Astrocyte (in vitro differentiated cells and primary cell): ENCODE measurements at regions not wholly inside any gene's neighbourhood (a gene's known extent, or its start where the extent isn't known, plus 50 kb on each side); places are given as distances from the start of the nearest gene placed in this dataset.

Experiments
- DNase-seq: peaks from one replicate; pipeline ENCODE4 v3.0.0-alpha.2; 2010; ENCODE audit warnings: low read depth
- FAIRE-seq: peaks from 2 replicates; lab custom pipeline; 2011; peaks lifted over from hg19 to GRCh38; lab: Jason Lieb, UNC
- H2AFZ ChIP-seq: 2 replicates; pipeline ENCODE4 v1.6.0; 2012; ENCODE audit warnings: low read depth, low read length, inconsistent platforms
- H3K27ac ChIP-seq: 2 replicates; pipeline ENCODE4 v1.5.1; 2011; ENCODE audit warnings: low read depth, low read length, inconsistent platforms
- H3K27me3 ChIP-seq: 2 replicates; pipeline ENCODE4 v1.6.0; 2011; ENCODE audit warnings: low read length, inconsistent platforms; ENCODE audit not compliant: insufficient read depth
- H3K36me3 ChIP-seq: 2 replicates; pipeline ENCODE4 v1.5.1; 2011; ENCODE audit warnings: low read length, inconsistent platforms; ENCODE audit not compliant: insufficient read depth
- H3K4me1 ChIP-seq: 2 replicates; pipeline ENCODE4 v1.5.1; 2011; ENCODE audit warnings: low read length, inconsistent platforms; ENCODE audit not compliant: insufficient read depth
- H3K4me2 ChIP-seq: 2 replicates; pipeline ENCODE4 v1.6.0; 2012; ENCODE audit warnings: low read length, inconsistent platforms
- H3K4me3 ChIP-seq: 2 replicates; pipeline ENCODE4 v1.5.1; 2011; ENCODE audit warnings: low read depth, mild to moderate bottlenecking, low read length, inconsistent platforms; ENCODE audit not compliant: insufficient read depth
- H3K79me2 ChIP-seq: 2 replicates; pipeline ENCODE4 v1.6.0; 2012; ENCODE audit warnings: mild to moderate bottlenecking, low read length, inconsistent platforms; ENCODE audit not compliant: insufficient read depth
- H3K9ac ChIP-seq: 2 replicates; pipeline ENCODE4 v1.6.0; 2012; ENCODE audit warnings: mild to moderate bottlenecking, low read length, inconsistent platforms
- H3K9me3 ChIP-seq: 2 replicates; pipeline ENCODE4 v1.5.1; 2012; ENCODE audit warnings: low read depth, mild to moderate bottlenecking, low read length, inconsistent platforms; ENCODE audit not compliant: insufficient read depth
- H4K20me1 ChIP-seq: 2 replicates; pipeline ENCODE4 v1.6.0; 2012; ENCODE audit warnings: low read length, inconsistent platforms; ENCODE audit not compliant: insufficient read depth
- H3K27ac Mint-ChIP-seq: one replicate; pipeline ENCODE4 v1.8.0; 2021; ENCODE audit warnings: mild to moderate bottlenecking, mixed read lengths; ENCODE audit not compliant: unreplicated experiment
- H3K27me3 Mint-ChIP-seq: one replicate; pipeline ENCODE4 v1.8.0; 2021; ENCODE audit warnings: low read depth, mixed read lengths; ENCODE audit not compliant: unreplicated experiment
- H3K36me3 Mint-ChIP-seq: one replicate; pipeline ENCODE4 v1.8.0; 2021; ENCODE audit warnings: low read depth, mixed read lengths; ENCODE audit not compliant: unreplicated experiment
- H3K4me1 Mint-ChIP-seq: one replicate; pipeline ENCODE4 v1.8.0; 2021; ENCODE audit warnings: low read depth, mixed read lengths; ENCODE audit not compliant: unreplicated experiment
- H3K4me3 Mint-ChIP-seq: one replicate; pipeline ENCODE4 v1.8.0; 2021; ENCODE audit warnings: mild to moderate bottlenecking, moderate library complexity, mixed read lengths; ENCODE audit not compliant: unreplicated experiment
- H3K9me3 Mint-ChIP-seq: one replicate; pipeline ENCODE4 v1.8.0; 2021; ENCODE audit warnings: mild to moderate bottlenecking, mixed read lengths; ENCODE audit not compliant: unreplicated experiment
- CTCF ChIP-seq: IDR thresholded peaks from 2 replicates; pipeline ENCODE4 v1.5.1; 2011; ENCODE audit warnings: low read depth, mild to moderate bottlenecking, inconsistent platforms, low read length, moderate library complexity; ENCODE audit not compliant: insufficient read depth
- EZH2 ChIP-seq: IDR thresholded peaks from 2 replicates; pipeline ENCODE4 v1.6.1; 2012; ENCODE audit warnings: mild to moderate bottlenecking, low read length, inconsistent platforms; ENCODE audit not compliant: insufficient read depth

- Histone ChIP-seq H3K9me3 (no peaks in the 10 kb centered on the region), H3K36me3 (no peaks in the 10 kb centered on the region), H3K4me2 (no peak overlapping the region), H4K20me1 (no peaks in the 10 kb centered on the region), H3K27me3 (no peaks in the 10 kb centered on the region), H3K4me1 (no peaks in the 10 kb centered on the region), H3K79me2 (no peaks in the 10 kb centered on the region), H3K27ac (no peak overlapping the region), H3K4me3 (no peak overlapping the region), H3K9ac (no peak overlapping the region), H2AFZ (no peak overlapping the region)
- H3K27me3 Mint-ChIP-seq: no peaks in the 10 kb centered on the region
- H3K4me1 Mint-ChIP-seq: peaks cover 7% of the 10 kb centered on the region
- H3K9me3 Mint-ChIP-seq: peaks cover 6% of the 10 kb centered on the region
- H3K27ac Mint-ChIP-seq: no peak overlapping the region
- no peaks in the 10 kb centered on the region for H3K36me3 Mint-ChIP-seq
- FAIRE-seq (no peak), DNase-seq (no peak)
- TF ChIP-seq CTCF: no peak
- no peak for TF ChIP-seq EZH2
- H3K4me3 Mint-ChIP-seq: no peak overlapping the region
These were observed 1717.2 kb upstream of the C9orf72 start for GRCh38 chr9:29290516-29290915.

DNA sequence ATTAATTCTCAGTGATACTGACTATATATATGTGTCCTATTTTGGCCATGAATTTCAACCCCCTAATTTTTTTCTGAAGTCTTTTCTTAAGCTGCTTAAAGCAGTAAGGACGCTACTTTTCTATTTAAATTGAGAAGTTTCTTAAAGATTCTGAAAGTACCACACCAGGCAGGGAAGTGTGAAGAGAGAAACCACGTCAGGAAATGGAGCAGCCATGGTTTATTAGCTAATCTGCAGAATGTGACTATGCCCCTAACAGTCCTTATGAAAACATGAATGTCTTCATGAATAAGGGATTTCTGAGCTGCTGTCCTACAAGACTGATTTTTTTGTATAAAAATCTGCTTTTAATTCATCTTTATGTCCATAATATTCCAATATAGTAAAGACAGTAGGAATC is 1724.3 kb upstream of the C9orf72 start:
- Histone ChIP-seq H2AFZ (no peak overlapping the region), H3K9me3 (no peaks in the 10 kb centered on the region), H3K4me2 (no peak overlapping the region), H3K79me2 (no peaks in the 10 kb centered on the region), H3K9ac (no peak overlapping the region), H3K4me1 (no peaks in the 10 kb centered on the region), H3K36me3 (no peaks in the 10 kb centered on the region), H4K20me1 (no peaks in the 10 kb centered on the region), H3K27me3 (no peaks in the 10 kb centered on the region), H3K4me3 (no peak overlapping the region), H3K27ac (no peak overlapping the region)
- DNase-seq (no peak), FAIRE-seq (no peak)
- Mint-ChIP-seq H3K9me3 (peaks cover 10% of the 10 kb centered on the region), H3K36me3 (no peaks in the 10 kb centered on the region), H3K27me3 (no peaks in the 10 kb centered on the region), H3K4me1 (peaks cover 3% of the 10 kb centered on the region), H3K27ac (no peak overlapping the region), H3K4me3 (no peak overlapping the region)
- TF ChIP-seq EZH2 (no peak), CTCF (no peak)

DNA sequence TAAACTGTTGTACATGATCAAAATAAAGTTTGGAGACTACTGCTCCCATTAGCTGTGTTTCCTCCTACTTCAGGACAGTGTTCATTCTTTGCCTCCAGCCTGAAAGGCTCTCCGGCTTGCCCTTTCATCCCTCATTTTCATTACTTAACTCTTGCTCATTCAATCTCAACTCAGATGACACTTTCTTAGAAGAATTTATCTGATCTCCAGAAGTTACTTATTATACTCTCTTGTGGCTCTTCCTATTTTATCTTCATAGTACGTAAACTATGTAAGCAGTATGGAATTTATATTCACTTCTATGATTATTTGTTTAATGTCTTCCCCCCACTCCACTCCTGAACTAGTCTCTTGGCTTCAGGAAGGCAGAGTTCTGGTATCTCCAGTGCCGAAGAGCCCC is 1737.9 kb upstream of the C9orf72 start:
- Histone ChIP-seq H3K9me3 (no peaks in the 10 kb centered on the region), H3K27ac (no peak overlapping the region), H3K4me1 (no peaks in the 10 kb centered on the region), H3K4me2 (peak overlapping the region; percentile 25), H4K20me1 (no peaks in the 10 kb centered on the region), H3K36me3 (no peaks in the 10 kb centered on the region), H3K27me3 (no peaks in the 10 kb centered on the region), H3K9ac (no peak overlapping the region), H2AFZ (no peak overlapping the region), H3K79me2 (no peaks in the 10 kb centered on the region), H3K4me3 (no peak overlapping the region)
- Mint-ChIP-seq H3K36me3 (no peaks in the 10 kb centered on the region), H3K27me3 (no peaks in the 10 kb centered on the region), H3K4me1 (peaks cover 7% of the 10 kb centered on the region), H3K4me3 (no peak overlapping the region), H3K27ac (peak overlapping the region; percentile 70), H3K9me3 (no peaks in the 10 kb centered on the region)
- no peak for TF ChIP-seq CTCF
- no peak for TF ChIP-seq EZH2
- DNase-seq (no peak), FAIRE-seq (no peak)
